CD4-positive, CD25-positive, alpha-beta regulatory T cell (primary cell): ENCODE measurements at regions not wholly inside any gene's neighbourhood (a gene's known extent, or its start where the extent isn't known, plus 50 kb on each side); places are given as distances from the start of the nearest gene placed in this dataset.
"Not testable (repeated sequence)": the region's sequence is repeated elsewhere in the genome, so short reads cannot be mapped to it uniquely, and the experiment has no call there.

Experiments used
- ATAC-seq, 2 donors: fragments of 150-1000 bp; cut with Tn5 transposase; one replicate each; pipeline ENCODE4 v1.10.0; 2021; ENCODE audit warnings: low read depth in 2 of 2, moderate number of reproducible peaks in 2 of 2, moderate library complexity in 1 of 2
- DNase-seq, 3 donors: peaks; one replicate each; pipeline versions ENCODE4 v3.0.0 to v3.0.0-alpha.2; 2012 to 2022; ENCODE audit warnings: mixed read lengths in 1 of 3
- H3K27ac ChIP-seq: one replicate; pipeline ENCODE4 v1.7.0; 2013; ENCODE audit warnings: mild to moderate bottlenecking, low read length; ENCODE audit not compliant: insufficient read depth, poor library complexity, severe bottlenecking
- H3K27me3 ChIP-seq: one replicate; pipeline ENCODE4 v1.7.0; 2013; ENCODE audit warnings: low read length; ENCODE audit not compliant: control insufficient read depth, insufficient read depth
- H3K36me3 ChIP-seq: one replicate; pipeline ENCODE4 v1.7.0; 2013; ENCODE audit warnings: mild to moderate bottlenecking, low read length, moderate library complexity; ENCODE audit not compliant: control insufficient read depth, insufficient read depth
- H3K4me1 ChIP-seq: 2 replicates; pipeline ENCODE4 v1.7.0; 2013; ENCODE audit warnings: mild to moderate bottlenecking, low read length; ENCODE audit not compliant: insufficient read depth, control insufficient read depth, poor library complexity, severe bottlenecking
- H3K4me3 ChIP-seq: one replicate; pipeline ENCODE4 v1.7.0; 2013; ENCODE audit warnings: low read depth, mild to moderate bottlenecking, low read length, moderate library complexity
- H3K9me3 ChIP-seq, 2 experiments: 1 replicate in 1 of 2; 2 replicates in 1 of 2; pipeline ENCODE4 v1.7.0; 2013; ENCODE audit warnings: low read length in 2 of 2, mild to moderate bottlenecking in 1 of 2, moderate library complexity in 1 of 2; ENCODE audit not compliant: control insufficient read depth in 2 of 2
- H3K27ac Mint-ChIP-seq, 3 donors: one replicate each; pipeline ENCODE4 v1.8.0; 2020 to 2022; ENCODE audit warnings: mild to moderate bottlenecking in 3 of 3, mixed read lengths in 3 of 3, moderate library complexity in 2 of 3
- H3K27me3 Mint-ChIP-seq: one replicate; pipeline ENCODE4 v1.8.0; 2022; ENCODE audit warnings: mild to moderate bottlenecking, mixed read lengths
- H3K36me3 Mint-ChIP-seq: one replicate; pipeline ENCODE4 v1.8.0; 2020; ENCODE audit warnings: mixed read lengths
- H3K4me1 Mint-ChIP-seq, 4 donors: one replicate each; pipeline ENCODE4 v1.8.0; 2020 to 2022; ENCODE audit warnings: mixed read lengths in 4 of 4, mild to moderate bottlenecking in 1 of 4
- H3K4me3 Mint-ChIP-seq, 4 donors: one replicate each; pipeline ENCODE4 v1.8.0; 2020 to 2022; ENCODE audit warnings: mild to moderate bottlenecking in 4 of 4, mixed read lengths in 4 of 4, moderate library complexity in 3 of 4
- H3K9me3 Mint-ChIP-seq, 7 donors: one replicate each; pipeline ENCODE4 v1.8.0; 2020 to 2022; ENCODE audit warnings: mixed read lengths in 7 of 7, mild to moderate bottlenecking in 3 of 7, moderate library complexity in 2 of 7

GRCh38 chr1:56125316-56125715 is 454.0 kb downstream of the PLPP3 start:
- Histone ChIP-seq H3K27me3 (no peaks in the 10 kb centered on the region), H3K9me3 (no peaks in the 10 kb centered on the region), H3K36me3 (no peaks in the 10 kb centered on the region), H3K4me1 (no peaks in the 10 kb centered on the region), H3K27ac (no peak overlapping the region), H3K4me3 (no peak overlapping the region)
- ATAC-seq = no peak
- no peak overlapping the region for H3K4me3 Mint-ChIP-seq
- H3K4me1 Mint-ChIP-seq = no peaks in the 10 kb centered on the region
- no peaks in the 10 kb centered on the region for H3K36me3 Mint-ChIP-seq
- DNase-seq = no peak
- H3K27me3 Mint-ChIP-seq = no peaks in the 10 kb centered on the region
- H3K27ac Mint-ChIP-seq = no peak overlapping the region
- H3K9me3 Mint-ChIP-seq = peaks cover 2 to 13% (median 4%) of the 10 kb centered on the region in 7 donors

- H3K27me3 ChIP-seq = no peaks in the 10 kb centered on the region
- Mint-ChIP-seq H3K27me3 (no peaks in the 10 kb centered on the region), H3K27ac (no peak overlapping the region), H3K9me3 (peaks cover 1 to 13% (median 5%) of the 10 kb centered on the region in 7 donors), H3K4me1 (no peaks in the 10 kb centered on the region), H3K4me3 (no peak overlapping the region), H3K36me3 (no peaks in the 10 kb centered on the region)
- H3K27ac ChIP-seq = no peak overlapping the region
- ATAC-seq (no peak), DNase-seq (no peak)
- H3K9me3 ChIP-seq = no peaks in the 10 kb centered on the region
- no peak overlapping the region for H3K4me3 ChIP-seq
- H3K4me1 ChIP-seq = no peaks in the 10 kb centered on the region
- H3K36me3 ChIP-seq = no peaks in the 10 kb centered on the region
Measured at GRCh38 chr1:56123826-56124225, 455.5 kb downstream of the PLPP3 start.

GRCh38 chr1:56123421-56123820 is 455.9 kb downstream of the PLPP3 start:
- Mint-ChIP-seq H3K4me3 (no peak overlapping the region), H3K4me1 (no peaks in the 10 kb centered on the region), H3K27me3 (no peaks in the 10 kb centered on the region), H3K36me3 (no peaks in the 10 kb centered on the region), H3K9me3 (peaks cover 1 to 13% (median 4%) of the 10 kb centered on the region in 7 donors), H3K27ac (no peak overlapping the region)
- no peaks in the 10 kb centered on the region for H3K4me1 ChIP-seq
- H3K4me3 ChIP-seq = no peak overlapping the region
- H3K27me3 ChIP-seq = no peaks in the 10 kb centered on the region
- H3K36me3 ChIP-seq = no peaks in the 10 kb centered on the region
- H3K9me3 ChIP-seq = no peaks in the 10 kb centered on the region
- ATAC-seq (no peak), DNase-seq (no peak)
- H3K27ac ChIP-seq = no peak overlapping the region

- Mint-ChIP-seq H3K4me3 (no peak overlapping the region), H3K4me1 (no peaks in the 10 kb centered on the region), H3K36me3 (no peaks in the 10 kb centered on the region), H3K27ac (no peak overlapping the region), H3K9me3 (peaks cover 0 to 12% (median 4%) of the 10 kb centered on the region in 7 donors), H3K27me3 (no peaks in the 10 kb centered on the region)
- DNase-seq (no peak), ATAC-seq (no peak)
- Histone ChIP-seq H3K36me3 (no peaks in the 10 kb centered on the region), H3K27me3 (no peaks in the 10 kb centered on the region), H3K4me3 (no peak overlapping the region), H3K4me1 (no peaks in the 10 kb centered on the region), H3K9me3 (no peaks in the 10 kb centered on the region), H3K27ac (no peak overlapping the region)
Measured at GRCh38 chr1:56120021-56120420, 459.3 kb downstream of the PLPP3 start.

- H3K4me1 ChIP-seq, H3K27me3 Mint-ChIP-seq, H3K36me3 Mint-ChIP-seq, ATAC-seq, DNase-seq, H3K27ac ChIP-seq, H3K27me3 ChIP-seq, H3K36me3 ChIP-seq, H3K4me3 Mint-ChIP-seq, H3K9me3 ChIP-seq, H3K27ac Mint-ChIP-seq, H3K4me3 ChIP-seq, H3K4me1 Mint-ChIP-seq: not testable (repeated sequence)
- peaks cover 0 to 12% (median 6%) of the 10 kb centered on the region in 7 donors for H3K9me3 Mint-ChIP-seq
Measured at GRCh38 chr1:56118676-56119075, 460.7 kb downstream of the PLPP3 start.

GRCh38 chr1:56115701-56116100 is 463.7 kb downstream of the PLPP3 start:
- Mint-ChIP-seq H3K27ac (no peak overlapping the region), H3K4me1 (no peaks in the 10 kb centered on the region), H3K9me3 (peaks cover 0 to 9% (median 7%) of the 10 kb centered on the region in 7 donors), H3K27me3 (no peaks in the 10 kb centered on the region), H3K36me3 (no peaks in the 10 kb centered on the region), H3K4me3 (no peak overlapping the region)
- ATAC-seq = no peak
- H3K36me3 ChIP-seq = no peaks in the 10 kb centered on the region
- DNase-seq = no peak
- H3K27ac ChIP-seq = no peak overlapping the region
- H3K9me3 ChIP-seq = no peaks in the 10 kb centered on the region
- H3K4me3 ChIP-seq = no peak overlapping the region
- H3K4me1 ChIP-seq = no peaks in the 10 kb centered on the region
- H3K27me3 ChIP-seq = no peaks in the 10 kb centered on the region

GRCh38 chr1:56113679-56114078 is 465.7 kb downstream of the PLPP3 start:
- Mint-ChIP-seq H3K9me3 (peaks cover 0 to 11% (median 6%) of the 10 kb centered on the region in 7 donors), H3K27ac (no peak overlapping the region), H3K4me1 (no peaks in the 10 kb centered on the region), H3K36me3 (no peaks in the 10 kb centered on the region), H3K27me3 (no peaks in the 10 kb centered on the region), H3K4me3 (no peak overlapping the region)
- Histone ChIP-seq H3K36me3 (no peaks in the 10 kb centered on the region), H3K27me3 (no peaks in the 10 kb centered on the region), H3K27ac (no peak overlapping the region), H3K4me1 (no peaks in the 10 kb centered on the region), H3K9me3 (no peaks in the 10 kb centered on the region), H3K4me3 (no peak overlapping the region)
- ATAC-seq (no peak), DNase-seq (no peak)

- Mint-ChIP-seq H3K9me3 (peaks cover 0 to 9% (median 7%) of the 10 kb centered on the region in 7 donors), H3K36me3 (no peaks in the 10 kb centered on the region), H3K4me3 (no peak overlapping the region), H3K27me3 (no peaks in the 10 kb centered on the region), H3K27ac (no peak overlapping the region), H3K4me1 (no peaks in the 10 kb centered on the region)
- Histone ChIP-seq H3K9me3 (no peaks in the 10 kb centered on the region), H3K4me1 (no peaks in the 10 kb centered on the region), H3K27me3 (no peaks in the 10 kb centered on the region), H3K36me3 (no peaks in the 10 kb centered on the region), H3K27ac (no peak overlapping the region), H3K4me3 (no peak overlapping the region)
- ATAC-seq (no peak), DNase-seq (no peak)
Measured at GRCh38 chr1:56107275-56107638, 472.1 kb downstream of the PLPP3 start.
